Endodermal cell (in vitro differentiated cells): ENCODE measurements at regions not wholly inside any gene's neighbourhood (a gene's known extent, or its start where the extent isn't known, plus 50 kb on each side); places are given as distances from the start of the nearest gene placed in this dataset.

Experiments
- DNase-seq: peaks from one replicate; pipeline ENCODE4 v3.0.0-alpha.2; 2017
- H3K27ac ChIP-seq: 2 replicates; pipeline ENCODE4 v1.5.1; 2013; ENCODE audit warnings: mild to moderate bottlenecking, low read depth, low read length, moderate library complexity
- H3K27me3 ChIP-seq: 2 replicates; pipeline ENCODE4 v1.6.1; 2013; ENCODE audit warnings: mild to moderate bottlenecking, low read length, moderate library complexity; ENCODE audit not compliant: insufficient read depth, control insufficient read depth, poor library complexity, severe bottlenecking
- H3K36me3 ChIP-seq: 2 replicates; pipeline ENCODE4 v1.7.0; 2013; ENCODE audit warnings: mild to moderate bottlenecking, low read length, moderate library complexity; ENCODE audit not compliant: control insufficient read depth, insufficient read depth
- H3K4me1 ChIP-seq: one replicate; pipeline ENCODE4 v1.7.0; 2013; ENCODE audit warnings: low read length; ENCODE audit not compliant: control insufficient read depth, insufficient read depth
- H3K4me3 ChIP-seq: 2 replicates; pipeline ENCODE4 v1.5.1; 2013; ENCODE audit warnings: mild to moderate bottlenecking, low read length, moderate library complexity
- H3K9ac ChIP-seq: 2 replicates; pipeline ENCODE4 v1.6.1; 2013; ENCODE audit warnings: mild to moderate bottlenecking, low read length, moderate library complexity; ENCODE audit not compliant: poor library complexity, severe bottlenecking; ENCODE audit errors: extremely low read depth
- H3K9me3 ChIP-seq: 2 replicates; pipeline ENCODE4 v1.6.1; 2013; ENCODE audit warnings: mild to moderate bottlenecking, low read length, moderate library complexity; ENCODE audit not compliant: control insufficient read depth
- H3K27ac Mint-ChIP-seq: 2 replicates; pipeline ENCODE4 v1.8.0; 2020; ENCODE audit warnings: mixed read lengths
- H3K27me3 Mint-ChIP-seq: 2 replicates; pipeline ENCODE4 v1.8.0; 2021; ENCODE audit warnings: mild to moderate bottlenecking, mixed read lengths; ENCODE audit not compliant: insufficient read depth
- H3K36me3 Mint-ChIP-seq: 2 replicates; pipeline ENCODE4 v1.8.0; 2020; ENCODE audit warnings: low read depth, mixed read lengths
- H3K4me1 Mint-ChIP-seq: 2 replicates; pipeline ENCODE4 v1.8.0; 2020; ENCODE audit warnings: mixed read lengths
- H3K4me3 Mint-ChIP-seq: 2 replicates; pipeline ENCODE4 v1.8.0; 2020; ENCODE audit warnings: mild to moderate bottlenecking, moderate library complexity, mixed read lengths
- H3K9me3 Mint-ChIP-seq: 2 replicates; pipeline ENCODE4 v1.8.0; 2020; ENCODE audit warnings: mild to moderate bottlenecking, mixed read lengths
- WGBS, 2 experiments: methylation state at CpG; one replicate each; pipeline versions ENCODE4 v1.1.5 to v1.1.7; 2013; ENCODE audit warnings: missing lambda C conversion rate in 2 of 2, mixed read lengths in 1 of 2; ENCODE audit not compliant: insufficient coverage in 1 of 2, insufficient read length in 1 of 2; 5-methylcytosine and 5-hydroxymethylcytosine counted together
- TF ChIP-seq, protein P1 (sequence below): fragments of 200-600 bp; sonication (generic); conservative IDR thresholded peaks from 2 replicates; pipeline ENCODE4 v1.5.0; 2021; ENCODE audit warnings: antibody characterized with exemption, mild to moderate bottlenecking

GRCh38 chr12:83471341-83471740, 784.6 kb downstream of the TMTC2 start:
- H3K27ac ChIP-seq: no peak overlapping the region
- Mint-ChIP-seq H3K27me3 (peaks cover 85% of the 10 kb centered on the region), H3K36me3 (no peaks in the 10 kb centered on the region), H3K27ac (no peak overlapping the region), H3K4me1 (peaks cover 38% of the 10 kb centered on the region), H3K4me3 (no peak overlapping the region), H3K9me3 (no peaks in the 10 kb centered on the region)
- TF ChIP-seq, protein P1, sequence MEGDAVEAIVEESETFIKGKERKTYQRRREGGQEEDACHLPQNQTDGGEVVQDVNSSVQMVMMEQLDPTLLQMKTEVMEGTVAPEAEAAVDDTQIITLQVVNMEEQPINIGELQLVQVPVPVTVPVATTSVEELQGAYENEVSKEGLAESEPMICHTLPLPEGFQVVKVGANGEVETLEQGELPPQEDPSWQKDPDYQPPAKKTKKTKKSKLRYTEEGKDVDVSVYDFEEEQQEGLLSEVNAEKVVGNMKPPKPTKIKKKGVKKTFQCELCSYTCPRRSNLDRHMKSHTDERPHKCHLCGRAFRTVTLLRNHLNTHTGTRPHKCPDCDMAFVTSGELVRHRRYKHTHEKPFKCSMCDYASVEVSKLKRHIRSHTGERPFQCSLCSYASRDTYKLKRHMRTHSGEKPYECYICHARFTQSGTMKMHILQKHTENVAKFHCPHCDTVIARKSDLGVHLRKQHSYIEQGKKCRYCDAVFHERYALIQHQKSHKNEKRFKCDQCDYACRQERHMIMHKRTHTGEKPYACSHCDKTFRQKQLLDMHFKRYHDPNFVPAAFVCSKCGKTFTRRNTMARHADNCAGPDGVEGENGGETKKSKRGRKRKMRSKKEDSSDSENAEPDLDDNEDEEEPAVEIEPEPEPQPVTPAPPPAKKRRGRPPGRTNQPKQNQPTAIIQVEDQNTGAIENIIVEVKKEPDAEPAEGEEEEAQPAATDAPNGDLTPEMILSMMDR: no peak
- WGBS, 2 experiments: 68 to 88% methylated on average over 2 to 6 of the region's 6 CpGs
- H3K4me1 ChIP-seq: no peaks in the 10 kb centered on the region
- DNase-seq: peak; percentile 63
- H3K9me3 ChIP-seq: no peaks in the 10 kb centered on the region
- no peaks in the 10 kb centered on the region for H3K36me3 ChIP-seq
- H3K4me3 ChIP-seq: no peak overlapping the region
- H3K27me3 ChIP-seq: peaks cover 67% of the 10 kb centered on the region
- H3K9ac ChIP-seq: no peak overlapping the region

DNA sequence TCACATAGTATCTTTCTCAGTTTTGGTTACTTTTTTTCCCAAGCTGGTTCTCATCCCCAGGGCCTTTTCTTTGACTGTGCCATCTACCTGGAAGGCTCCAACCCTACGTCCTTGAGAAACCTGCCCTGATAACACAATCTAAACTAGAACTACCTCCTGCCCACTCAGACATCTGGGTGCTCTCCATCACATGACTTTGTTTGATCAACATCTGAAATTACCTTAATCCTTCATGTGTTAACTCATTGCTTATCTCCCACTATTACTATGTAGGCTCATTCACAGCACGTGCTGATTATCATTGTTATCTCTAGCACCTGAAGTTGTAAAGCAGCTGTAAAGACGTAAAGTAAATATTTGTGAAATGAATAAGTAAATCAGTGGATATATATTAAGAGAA, 784.0 kb downstream of the TMTC2 start:
- H3K9me3 Mint-ChIP-seq: no peaks in the 10 kb centered on the region
- H3K4me1 ChIP-seq: no peaks in the 10 kb centered on the region
- H3K27me3 ChIP-seq: peaks cover 67% of the 10 kb centered on the region
- WGBS, 2 experiments: 16 to 20% methylated on average over 1 to 2 of the region's 3 CpGs
- peak; percentile 55 for DNase-seq
- no peak overlapping the region for H3K9ac ChIP-seq
- H3K4me1 Mint-ChIP-seq: peaks cover 32% of the 10 kb centered on the region
- H3K27ac ChIP-seq: no peak overlapping the region
- H3K27me3 Mint-ChIP-seq: peaks cover 85% of the 10 kb centered on the region
- TF ChIP-seq, protein P1: no peak
- no peaks in the 10 kb centered on the region for H3K9me3 ChIP-seq
- H3K36me3 ChIP-seq: no peaks in the 10 kb centered on the region
- no peak overlapping the region for H3K4me3 ChIP-seq
- H3K27ac Mint-ChIP-seq: no peak overlapping the region
- H3K36me3 Mint-ChIP-seq: no peaks in the 10 kb centered on the region
- H3K4me3 Mint-ChIP-seq: no peak overlapping the region

- H3K36me3 ChIP-seq: no peaks in the 10 kb centered on the region
- TF ChIP-seq, protein P1: no peak
- H3K4me3 Mint-ChIP-seq: no peak overlapping the region
- peaks cover 28% of the 10 kb centered on the region for H3K4me1 Mint-ChIP-seq
- no peaks in the 10 kb centered on the region for H3K9me3 ChIP-seq
- 90% methylated on average over 4 to 5 of the region's 5 CpGs for WGBS, 2 experiments
- H3K9ac ChIP-seq: no peak overlapping the region
- peaks cover 81% of the 10 kb centered on the region for H3K27me3 Mint-ChIP-seq
- no peak overlapping the region for H3K27ac Mint-ChIP-seq
- no peak overlapping the region for H3K4me3 ChIP-seq
- no peaks in the 10 kb centered on the region for H3K36me3 Mint-ChIP-seq
- no peak for DNase-seq
- H3K9me3 Mint-ChIP-seq: no peaks in the 10 kb centered on the region
- peaks cover 62% of the 10 kb centered on the region for H3K27me3 ChIP-seq
- H3K27ac ChIP-seq: no peak overlapping the region
- peaks cover 3% of the 10 kb centered on the region for H3K4me1 ChIP-seq
Measured at GRCh38 chr12:83468988-83469908, 782.5 kb downstream of the TMTC2 start.
